MM.1S (cell line): ENCODE measurements at regions not wholly inside any gene's neighbourhood (a gene's known extent, or its start where the extent isn't known, plus 50 kb on each side); places are given as distances from the start of the nearest gene placed in this dataset.

ENCODE experiments used
- DNase-seq: peaks from one replicate; pipeline ENCODE4 v3.0.0-alpha.2; 2015
- H2AFZ ChIP-seq: fragments of 300-600 bp; sonication (generic); 2 replicates; pipeline ENCODE4 v1.6.0; 2016; ENCODE audit warnings: antibody characterized with exemption, low read length
- H3F3A ChIP-seq: fragments of 300-600 bp; sonication (generic); 2 replicates; pipeline ENCODE4 v1.6.1; 2016; ENCODE audit warnings: mild to moderate bottlenecking, antibody characterized with exemption, low read length, moderate library complexity, mixed read lengths; ENCODE audit not compliant: insufficient read depth
- H3K27ac ChIP-seq: fragments of 300-600 bp; sonication (generic); 2 replicates; pipeline ENCODE4 v1.5.1; 2016; ENCODE audit warnings: mild to moderate bottlenecking, low read length
- H3K27me3 ChIP-seq: fragments of 300-600 bp; sonication (generic); replicated peaks from 2 replicates; pipeline ENCODE4 v1.6.0; 2016; ENCODE audit warnings: low read length; ENCODE audit not compliant: insufficient read depth
- H3K36me3 ChIP-seq: fragments of 300-600 bp; sonication (generic); replicated peaks from 2 replicates; pipeline ENCODE4 v1.6.1; 2016; ENCODE audit warnings: mild to moderate bottlenecking, low read length, mixed read lengths; ENCODE audit not compliant: insufficient read depth
- H3K4me1 ChIP-seq: fragments of 300-600 bp; sonication (generic); 2 replicates; pipeline ENCODE4 v1.6.1; 2016; ENCODE audit warnings: low read length, mixed read lengths
- H3K4me2 ChIP-seq: fragments of 300-600 bp; sonication (generic); 2 replicates; pipeline ENCODE4 v1.6.0; 2016; ENCODE audit warnings: low read depth, low read length
- H3K4me3 ChIP-seq: fragments of 300-600 bp; sonication (generic); 2 replicates; pipeline ENCODE4 v1.5.1; 2016; ENCODE audit warnings: low read length, mixed read lengths
- H3K79me2 ChIP-seq: fragments of 300-600 bp; sonication (generic); 2 replicates; pipeline ENCODE4 v1.6.1; 2016; ENCODE audit warnings: mixed run types, low read length, mixed read lengths
- H3K9ac ChIP-seq: fragments of 300-600 bp; sonication (generic); 2 replicates; pipeline ENCODE4 v1.6.1; 2016; ENCODE audit warnings: low read length, mixed read lengths
- H3K9me2 ChIP-seq: fragments of 300-600 bp; sonication (generic); replicated peaks from 2 replicates; pipeline ENCODE4 v1.6.1; 2016; ENCODE audit warnings: mild to moderate bottlenecking, low read length, mixed read lengths; ENCODE audit not compliant: insufficient read depth
- H3K9me3 ChIP-seq: fragments of 300-600 bp; sonication (generic); replicated peaks from 2 replicates; pipeline ENCODE4 v1.6.1; 2016; ENCODE audit warnings: mild to moderate bottlenecking, low read length, mixed read lengths; ENCODE audit not compliant: insufficient read depth
- H4K20me1 ChIP-seq: fragments of 300-600 bp; sonication (generic); 2 replicates; pipeline ENCODE4 v1.6.1; 2016; ENCODE audit warnings: mild to moderate bottlenecking, low read length, moderate library complexity, mixed read lengths; ENCODE audit not compliant: insufficient read depth
- EZH2 ChIP-seq: fragments of 300-600 bp; sonication (generic); optimal IDR thresholded peaks from 2 replicates; pipeline ENCODE3; 2017; ENCODE audit warnings: low read depth, mild to moderate bottlenecking, antibody characterized with exemption, low read length, mixed read lengths
- EZH2phosphoT487 ChIP-seq: fragments of 300-600 bp; sonication (generic); IDR thresholded peaks from 2 replicates; pipeline ENCODE4 v1.6.1; 2018; ENCODE audit warnings: antibody characterized with exemption, low read length
- TF ChIP-seq, protein P1 (sequence below): fragments of 300-600 bp; sonication (generic); IDR thresholded peaks from 2 replicates; pipeline ENCODE4 v1.5.1; 2016; ENCODE audit warnings: antibody characterized with exemption, low read length, mixed read lengths

DNA sequence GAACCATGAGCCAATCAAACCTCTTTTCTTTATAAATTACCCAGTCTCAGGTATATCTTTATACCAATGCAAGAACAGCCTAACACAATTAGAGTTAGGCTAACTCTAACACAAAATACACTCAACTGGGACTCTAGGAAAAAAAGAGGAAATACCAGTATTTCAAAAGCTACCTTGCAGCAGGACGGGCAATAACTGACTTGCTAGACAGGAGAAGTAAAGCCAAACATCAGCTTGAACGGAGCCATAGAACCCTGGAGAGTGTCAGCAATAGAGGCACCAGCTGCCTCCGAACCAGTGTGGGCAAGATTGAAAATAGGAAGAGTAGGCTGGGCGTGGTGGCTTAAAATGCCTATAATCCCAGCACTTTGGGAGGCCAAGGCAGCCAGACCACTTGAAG is 162.0 kb upstream of the SOX4 start:
- H3K79me2 ChIP-seq: no peaks in the 10 kb centered on the region
- H3K4me1 ChIP-seq: no peaks in the 10 kb centered on the region
- TF ChIP-seq EZH2phosphoT487 (no peak), EZH2 (no peak)
- TF ChIP-seq, protein P1, sequence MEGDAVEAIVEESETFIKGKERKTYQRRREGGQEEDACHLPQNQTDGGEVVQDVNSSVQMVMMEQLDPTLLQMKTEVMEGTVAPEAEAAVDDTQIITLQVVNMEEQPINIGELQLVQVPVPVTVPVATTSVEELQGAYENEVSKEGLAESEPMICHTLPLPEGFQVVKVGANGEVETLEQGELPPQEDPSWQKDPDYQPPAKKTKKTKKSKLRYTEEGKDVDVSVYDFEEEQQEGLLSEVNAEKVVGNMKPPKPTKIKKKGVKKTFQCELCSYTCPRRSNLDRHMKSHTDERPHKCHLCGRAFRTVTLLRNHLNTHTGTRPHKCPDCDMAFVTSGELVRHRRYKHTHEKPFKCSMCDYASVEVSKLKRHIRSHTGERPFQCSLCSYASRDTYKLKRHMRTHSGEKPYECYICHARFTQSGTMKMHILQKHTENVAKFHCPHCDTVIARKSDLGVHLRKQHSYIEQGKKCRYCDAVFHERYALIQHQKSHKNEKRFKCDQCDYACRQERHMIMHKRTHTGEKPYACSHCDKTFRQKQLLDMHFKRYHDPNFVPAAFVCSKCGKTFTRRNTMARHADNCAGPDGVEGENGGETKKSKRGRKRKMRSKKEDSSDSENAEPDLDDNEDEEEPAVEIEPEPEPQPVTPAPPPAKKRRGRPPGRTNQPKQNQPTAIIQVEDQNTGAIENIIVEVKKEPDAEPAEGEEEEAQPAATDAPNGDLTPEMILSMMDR: no peak
- no peaks in the 10 kb centered on the region for H3K27me3 ChIP-seq
- H3K9ac ChIP-seq: no peak overlapping the region
- H3F3A ChIP-seq: no peaks in the 10 kb centered on the region
- H3K9me3 ChIP-seq: no peaks in the 10 kb centered on the region
- no peak overlapping the region for H3K4me3 ChIP-seq
- no peak overlapping the region for H2AFZ ChIP-seq
- no peaks in the 10 kb centered on the region for H3K36me3 ChIP-seq
- H3K4me2 ChIP-seq: no peak overlapping the region
- H3K9me2 ChIP-seq: no peaks in the 10 kb centered on the region
- no peaks in the 10 kb centered on the region for H4K20me1 ChIP-seq
- H3K27ac ChIP-seq: no peak overlapping the region
- no peak for DNase-seq

DNA sequence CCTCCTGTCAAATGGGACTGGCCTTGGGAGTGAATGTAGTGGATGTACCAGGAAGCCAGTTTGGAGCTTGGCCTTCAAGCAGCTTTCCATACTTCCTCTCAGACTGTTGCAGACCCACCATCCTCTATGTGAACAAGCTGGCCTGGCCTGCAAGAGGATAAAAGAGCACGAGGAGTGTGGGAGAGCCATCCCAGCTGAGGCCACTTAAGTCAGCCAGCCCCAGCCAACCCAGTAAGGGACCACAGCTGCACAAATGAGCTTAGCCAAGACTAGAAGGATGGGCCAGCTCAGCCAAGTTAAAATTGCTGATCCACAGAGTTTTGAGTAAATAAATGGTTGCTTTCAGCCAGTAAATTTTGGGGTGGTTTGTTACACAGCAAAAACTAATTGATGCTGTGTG is 156.9 kb upstream of the SOX4 start:
- no peak overlapping the region for H2AFZ ChIP-seq
- H3K27ac ChIP-seq: no peak overlapping the region
- H3K4me1 ChIP-seq: peaks cover 17% of the 10 kb centered on the region
- DNase-seq: no peak
- H3K36me3 ChIP-seq: no peaks in the 10 kb centered on the region
- no peak for TF ChIP-seq EZH2
- TF ChIP-seq EZH2phosphoT487: no peak
- TF ChIP-seq, protein P1: no peak
- H3K9ac ChIP-seq: no peak overlapping the region
- H3K79me2 ChIP-seq: no peaks in the 10 kb centered on the region
- H3K4me3 ChIP-seq: no peak overlapping the region
- H3F3A ChIP-seq: peaks cover 14% of the 10 kb centered on the region
- H3K27me3 ChIP-seq: peaks cover 5% of the 10 kb centered on the region; the same call in 1 of the 2 replicates
- no peak overlapping the region for H3K4me2 ChIP-seq
- H3K9me2 ChIP-seq: no peaks in the 10 kb centered on the region
- H4K20me1 ChIP-seq: no peaks in the 10 kb centered on the region
- no peaks in the 10 kb centered on the region for H3K9me3 ChIP-seq

DNA sequence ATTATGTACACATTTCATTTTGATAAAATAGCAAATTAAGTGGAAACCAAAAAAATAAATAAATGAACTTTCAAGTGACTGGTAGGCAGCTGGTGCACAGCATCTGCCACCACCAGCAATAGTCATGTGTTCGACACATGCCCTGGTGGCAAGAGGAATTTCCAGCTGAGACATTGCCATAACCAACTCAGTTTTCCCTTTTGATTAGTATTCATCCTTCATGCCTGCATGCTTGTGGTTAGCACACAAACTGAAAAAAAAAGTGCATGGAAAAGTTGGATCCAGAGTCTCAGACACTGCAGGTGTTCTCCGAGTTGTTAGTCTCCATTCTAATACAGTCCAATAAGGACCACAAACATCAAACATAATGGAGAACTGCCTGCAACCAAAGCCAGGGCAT is 156.0 kb upstream of the SOX4 start:
- Histone ChIP-seq H3K79me2 (no peaks in the 10 kb centered on the region), H3K9me3 (no peaks in the 10 kb centered on the region), H3K27ac (peak overlapping the region; percentile 81; the same call in 1 of the 2 replicates), H3K27me3 (peaks cover 5% of the 10 kb centered on the region; the same call in 1 of the 2 replicates), H3K4me3 (0 out of 2 replicates have a peak overlapping the region, but pooled peaks have one; percentile 59), H3K4me2 (peak overlapping the region; percentile 80; the same call in 1 of the 2 replicates), H3F3A (peaks cover 14% of the 10 kb centered on the region), H2AFZ (no peak overlapping the region), H3K36me3 (no peaks in the 10 kb centered on the region), H3K9ac (no peak overlapping the region), H3K9me2 (no peaks in the 10 kb centered on the region), H4K20me1 (no peaks in the 10 kb centered on the region), H3K4me1 (peaks cover 17% of the 10 kb centered on the region)
- DNase-seq: no peak
- TF ChIP-seq EZH2phosphoT487: no peak
- TF ChIP-seq, protein P1: no peak
- no peak for TF ChIP-seq EZH2
